ENCODE measurements at regions not wholly inside any gene's neighbourhood (a gene's known extent, or its start where the extent isn't known, plus 50 kb on each side); places are given as distances from the start of the nearest gene placed in this dataset.

DNA sequence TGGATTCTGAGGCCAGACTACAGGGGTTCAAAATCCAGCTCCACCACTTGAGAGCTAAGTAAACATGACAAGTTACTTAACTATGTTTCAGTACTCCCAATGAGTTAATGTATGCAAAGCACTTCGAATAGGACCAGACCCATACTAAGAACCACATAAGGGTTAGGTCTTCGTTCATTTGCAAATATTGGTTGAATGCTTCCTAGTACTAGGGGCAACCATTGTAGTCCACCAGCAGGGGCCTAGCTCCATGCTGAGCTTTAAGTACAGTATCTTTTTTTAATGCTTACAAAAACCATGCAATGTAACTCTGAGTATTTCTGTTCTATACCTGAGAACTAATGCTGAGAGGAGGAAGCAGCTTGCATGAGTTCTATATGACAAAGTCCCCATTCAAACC is 80.4 kb upstream of the PDE1C start:
- H3K36me3 ChIP-seq (ENCODE audit: control insufficient read depth in 4 of 4, insufficient read depth in 3 of 4, low read depth in 1 of 4, low read length in 3 of 4), result no peaks in the 10 kb centered on the region
- H3K4me3 ChIP-seq (ENCODE audit: low read depth in 1 of 3, low read length in 3 of 3), result no peak overlapping the region
- H3K27me3 ChIP-seq (ENCODE audit: control insufficient read depth in 4 of 4, insufficient read depth in 4 of 4, low read length in 3 of 4), result no peaks in the 10 kb centered on the region
- H3K9me3 ChIP-seq (ENCODE audit: control insufficient read depth in 4 of 4, low read length in 3 of 4), result peaks cover 0 to 5% (median 0%) of the 10 kb centered on the region in 4 donors
- TF ChIP-seq FOXA2 (IDR thresholded peaks at IDR 0.05) (no peak), RXRA (IDR thresholded peaks at IDR 0.05) (no peak), NR2F2 (IDR thresholded peaks at IDR 0.05) (no peak), HNF4A (conservative IDR thresholded peaks at IDR 0.05) (no peak), RAD21 (IDR thresholded peaks at IDR 0.05) (no peak), TAF1 (conservative IDR thresholded peaks at IDR 0.05) (no peak), JUND (IDR thresholded peaks at IDR 0.05) (no peak), EGR1 (IDR thresholded peaks at IDR 0.05; ENCODE audit: low read depth in 2 of 2) (no peak), FOXA1 (IDR thresholded peaks at IDR 0.05) (no peak), GABPA (IDR thresholded peaks at IDR 0.05 in 1 of 2, conservative IDR thresholded peaks at IDR 0.05 in 1 of 2) (no peak), YY1 (IDR thresholded peaks at IDR 0.05) (no peak), SP1 (IDR thresholded peaks at IDR 0.05) (no peak)
- TF ChIP-seq, protein P1, sequence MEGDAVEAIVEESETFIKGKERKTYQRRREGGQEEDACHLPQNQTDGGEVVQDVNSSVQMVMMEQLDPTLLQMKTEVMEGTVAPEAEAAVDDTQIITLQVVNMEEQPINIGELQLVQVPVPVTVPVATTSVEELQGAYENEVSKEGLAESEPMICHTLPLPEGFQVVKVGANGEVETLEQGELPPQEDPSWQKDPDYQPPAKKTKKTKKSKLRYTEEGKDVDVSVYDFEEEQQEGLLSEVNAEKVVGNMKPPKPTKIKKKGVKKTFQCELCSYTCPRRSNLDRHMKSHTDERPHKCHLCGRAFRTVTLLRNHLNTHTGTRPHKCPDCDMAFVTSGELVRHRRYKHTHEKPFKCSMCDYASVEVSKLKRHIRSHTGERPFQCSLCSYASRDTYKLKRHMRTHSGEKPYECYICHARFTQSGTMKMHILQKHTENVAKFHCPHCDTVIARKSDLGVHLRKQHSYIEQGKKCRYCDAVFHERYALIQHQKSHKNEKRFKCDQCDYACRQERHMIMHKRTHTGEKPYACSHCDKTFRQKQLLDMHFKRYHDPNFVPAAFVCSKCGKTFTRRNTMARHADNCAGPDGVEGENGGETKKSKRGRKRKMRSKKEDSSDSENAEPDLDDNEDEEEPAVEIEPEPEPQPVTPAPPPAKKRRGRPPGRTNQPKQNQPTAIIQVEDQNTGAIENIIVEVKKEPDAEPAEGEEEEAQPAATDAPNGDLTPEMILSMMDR (IDR thresholded peaks at IDR 0.05; ENCODE audit: low read depth, low read length, missing input control), result no peak
- TF ChIP-seq, protein P2, sequence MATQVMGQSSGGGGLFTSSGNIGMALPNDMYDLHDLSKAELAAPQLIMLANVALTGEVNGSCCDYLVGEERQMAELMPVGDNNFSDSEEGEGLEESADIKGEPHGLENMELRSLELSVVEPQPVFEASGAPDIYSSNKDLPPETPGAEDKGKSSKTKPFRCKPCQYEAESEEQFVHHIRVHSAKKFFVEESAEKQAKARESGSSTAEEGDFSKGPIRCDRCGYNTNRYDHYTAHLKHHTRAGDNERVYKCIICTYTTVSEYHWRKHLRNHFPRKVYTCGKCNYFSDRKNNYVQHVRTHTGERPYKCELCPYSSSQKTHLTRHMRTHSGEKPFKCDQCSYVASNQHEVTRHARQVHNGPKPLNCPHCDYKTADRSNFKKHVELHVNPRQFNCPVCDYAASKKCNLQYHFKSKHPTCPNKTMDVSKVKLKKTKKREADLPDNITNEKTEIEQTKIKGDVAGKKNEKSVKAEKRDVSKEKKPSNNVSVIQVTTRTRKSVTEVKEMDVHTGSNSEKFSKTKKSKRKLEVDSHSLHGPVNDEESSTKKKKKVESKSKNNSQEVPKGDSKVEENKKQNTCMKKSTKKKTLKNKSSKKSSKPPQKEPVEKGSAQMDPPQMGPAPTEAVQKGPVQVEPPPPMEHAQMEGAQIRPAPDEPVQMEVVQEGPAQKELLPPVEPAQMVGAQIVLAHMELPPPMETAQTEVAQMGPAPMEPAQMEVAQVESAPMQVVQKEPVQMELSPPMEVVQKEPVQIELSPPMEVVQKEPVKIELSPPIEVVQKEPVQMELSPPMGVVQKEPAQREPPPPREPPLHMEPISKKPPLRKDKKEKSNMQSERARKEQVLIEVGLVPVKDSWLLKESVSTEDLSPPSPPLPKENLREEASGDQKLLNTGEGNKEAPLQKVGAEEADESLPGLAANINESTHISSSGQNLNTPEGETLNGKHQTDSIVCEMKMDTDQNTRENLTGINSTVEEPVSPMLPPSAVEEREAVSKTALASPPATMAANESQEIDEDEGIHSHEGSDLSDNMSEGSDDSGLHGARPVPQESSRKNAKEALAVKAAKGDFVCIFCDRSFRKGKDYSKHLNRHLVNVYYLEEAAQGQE (IDR thresholded peaks at IDR 0.05), result no peak
- TF ChIP-seq, protein P3, sequence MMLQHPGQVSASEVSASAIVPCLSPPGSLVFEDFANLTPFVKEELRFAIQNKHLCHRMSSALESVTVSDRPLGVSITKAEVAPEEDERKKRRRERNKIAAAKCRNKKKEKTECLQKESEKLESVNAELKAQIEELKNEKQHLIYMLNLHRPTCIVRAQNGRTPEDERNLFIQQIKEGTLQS (IDR thresholded peaks at IDR 0.05), result no peak
- TF ChIP-seq, protein P4, sequence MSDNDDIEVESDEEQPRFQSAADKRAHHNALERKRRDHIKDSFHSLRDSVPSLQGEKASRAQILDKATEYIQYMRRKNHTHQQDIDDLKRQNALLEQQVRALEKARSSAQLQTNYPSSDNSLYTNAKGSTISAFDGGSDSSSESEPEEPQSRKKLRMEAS (IDR thresholded peaks at IDR 0.05), result no peak
- DNase-seq (ENCODE audit: low spot score), result no peak
- H3K9ac ChIP-seq (ENCODE audit: low read depth in 1 of 2, low read length in 2 of 2), result no peak overlapping the region
- 68% methylated on average over 2 of the region's 2 CpGs for WGBS
- H3K27ac ChIP-seq (ENCODE audit: low read depth in 1 of 2, low read length in 2 of 2), result no peak overlapping the region
- no peaks in the 10 kb centered on the region for H3K4me1 ChIP-seq (ENCODE audit: control insufficient read depth in 4 of 4, insufficient read depth in 4 of 4, low read length in 3 of 4)

DNA sequence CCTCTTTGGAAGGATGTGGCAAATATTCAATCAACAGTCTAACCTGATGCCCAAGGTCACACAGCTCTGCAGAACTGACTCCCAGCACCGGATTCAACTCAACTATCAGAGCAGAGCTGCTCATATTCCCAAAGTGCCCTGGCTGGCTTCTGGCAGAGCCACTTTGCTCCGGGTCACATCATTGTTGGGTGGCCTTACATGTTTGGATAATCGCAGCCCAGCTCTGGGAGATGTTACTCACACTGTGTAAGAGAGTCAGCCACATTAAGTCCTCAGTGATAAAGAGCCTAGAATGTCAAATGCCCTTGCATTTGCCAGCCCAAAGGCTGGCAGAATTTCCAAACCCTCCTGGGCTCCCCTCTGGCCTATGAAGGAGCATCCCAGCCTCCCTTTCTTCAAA is 79.8 kb upstream of the PDE1C start:
- Histone ChIP-seq H3K27me3 (ENCODE audit: control insufficient read depth in 4 of 4, insufficient read depth in 4 of 4, low read length in 3 of 4) (no peaks in the 10 kb centered on the region), H3K4me1 (ENCODE audit: control insufficient read depth in 4 of 4, insufficient read depth in 4 of 4, low read length in 3 of 4) (no peaks in the 10 kb centered on the region), H3K4me3 (ENCODE audit: low read depth in 1 of 3, low read length in 3 of 3) (no peak overlapping the region), H3K27ac (ENCODE audit: low read depth in 1 of 2, low read length in 2 of 2) (no peak overlapping the region), H3K36me3 (ENCODE audit: control insufficient read depth in 4 of 4, insufficient read depth in 3 of 4, low read depth in 1 of 4, low read length in 3 of 4) (no peaks in the 10 kb centered on the region), H3K9ac (ENCODE audit: low read depth in 1 of 2, low read length in 2 of 2) (no peak overlapping the region), H3K9me3 (ENCODE audit: control insufficient read depth in 4 of 4, low read length in 3 of 4) (peaks cover 0 to 5% (median 0%) of the 10 kb centered on the region in 4 donors)
- WGBS, result 81% methylated on average over 3 of the region's 3 CpGs
- no peak for DNase-seq (ENCODE audit: low spot score)
- TF ChIP-seq NR2F2 (IDR thresholded peaks at IDR 0.05) (no peak), GABPA (IDR thresholded peaks at IDR 0.05 in 1 of 2, conservative IDR thresholded peaks at IDR 0.05 in 1 of 2) (no peak), FOXA2 (IDR thresholded peaks at IDR 0.05) (no peak), RXRA (IDR thresholded peaks at IDR 0.05) (no peak), YY1 (IDR thresholded peaks at IDR 0.05) (no peak), FOXA1 (IDR thresholded peaks at IDR 0.05) (no peak), HNF4A (conservative IDR thresholded peaks at IDR 0.05) (no peak), EGR1 (IDR thresholded peaks at IDR 0.05; ENCODE audit: low read depth in 2 of 2) (no peak), TAF1 (conservative IDR thresholded peaks at IDR 0.05) (no peak)
- TF ChIP-seq, protein P3 (IDR thresholded peaks at IDR 0.05), result no peak
- TF ChIP-seq, protein P2 (IDR thresholded peaks at IDR 0.05), result no peak
- TF ChIP-seq, protein P5, sequence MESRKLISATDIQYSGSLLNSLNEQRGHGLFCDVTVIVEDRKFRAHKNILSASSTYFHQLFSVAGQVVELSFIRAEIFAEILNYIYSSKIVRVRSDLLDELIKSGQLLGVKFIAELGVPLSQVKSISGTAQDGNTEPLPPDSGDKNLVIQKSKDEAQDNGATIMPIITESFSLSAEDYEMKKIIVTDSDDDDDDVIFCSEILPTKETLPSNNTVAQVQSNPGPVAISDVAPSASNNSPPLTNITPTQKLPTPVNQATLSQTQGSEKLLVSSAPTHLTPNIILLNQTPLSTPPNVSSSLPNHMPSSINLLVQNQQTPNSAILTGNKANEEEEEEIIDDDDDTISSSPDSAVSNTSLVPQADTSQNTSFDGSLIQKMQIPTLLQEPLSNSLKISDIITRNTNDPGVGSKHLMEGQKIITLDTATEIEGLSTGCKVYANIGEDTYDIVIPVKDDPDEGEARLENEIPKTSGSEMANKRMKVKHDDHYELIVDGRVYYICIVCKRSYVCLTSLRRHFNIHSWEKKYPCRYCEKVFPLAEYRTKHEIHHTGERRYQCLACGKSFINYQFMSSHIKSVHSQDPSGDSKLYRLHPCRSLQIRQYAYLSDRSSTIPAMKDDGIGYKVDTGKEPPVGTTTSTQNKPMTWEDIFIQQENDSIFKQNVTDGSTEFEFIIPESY (IDR thresholded peaks at IDR 0.05), result no peak
- TF ChIP-seq, protein P1 (IDR thresholded peaks at IDR 0.05; ENCODE audit: low read depth, low read length, missing input control), result no peak
